ENCODE measurements at regions not wholly inside any gene's neighbourhood (a gene's known extent, or its start where the extent isn't known, plus 50 kb on each side); places are given as distances from the start of the nearest gene placed in this dataset.

DNA sequence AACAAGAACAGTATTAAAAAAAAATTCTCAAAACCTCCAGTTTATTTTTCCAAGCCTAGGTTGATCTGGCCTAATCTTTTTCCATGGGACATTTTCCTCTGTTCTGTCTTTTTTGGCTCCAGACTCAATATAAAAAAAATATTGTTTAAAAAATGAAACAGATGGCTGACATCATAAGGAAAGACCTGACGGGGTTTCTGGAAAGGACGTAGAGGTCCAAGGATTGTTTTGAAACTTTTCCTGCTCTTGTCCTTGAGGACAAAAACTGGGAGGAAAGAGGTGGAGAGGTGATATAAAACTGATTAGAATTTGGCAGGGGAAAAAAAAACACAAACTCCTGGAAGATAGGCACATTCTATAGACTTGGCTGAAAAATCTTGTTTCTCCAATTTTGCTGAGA, 211.4 kb upstream of the CDH11 start:
- H3K4me3 ChIP-seq (ENCODE audit: low read depth, low read length) = no peak overlapping the region
- TF ChIP-seq, protein P1, sequence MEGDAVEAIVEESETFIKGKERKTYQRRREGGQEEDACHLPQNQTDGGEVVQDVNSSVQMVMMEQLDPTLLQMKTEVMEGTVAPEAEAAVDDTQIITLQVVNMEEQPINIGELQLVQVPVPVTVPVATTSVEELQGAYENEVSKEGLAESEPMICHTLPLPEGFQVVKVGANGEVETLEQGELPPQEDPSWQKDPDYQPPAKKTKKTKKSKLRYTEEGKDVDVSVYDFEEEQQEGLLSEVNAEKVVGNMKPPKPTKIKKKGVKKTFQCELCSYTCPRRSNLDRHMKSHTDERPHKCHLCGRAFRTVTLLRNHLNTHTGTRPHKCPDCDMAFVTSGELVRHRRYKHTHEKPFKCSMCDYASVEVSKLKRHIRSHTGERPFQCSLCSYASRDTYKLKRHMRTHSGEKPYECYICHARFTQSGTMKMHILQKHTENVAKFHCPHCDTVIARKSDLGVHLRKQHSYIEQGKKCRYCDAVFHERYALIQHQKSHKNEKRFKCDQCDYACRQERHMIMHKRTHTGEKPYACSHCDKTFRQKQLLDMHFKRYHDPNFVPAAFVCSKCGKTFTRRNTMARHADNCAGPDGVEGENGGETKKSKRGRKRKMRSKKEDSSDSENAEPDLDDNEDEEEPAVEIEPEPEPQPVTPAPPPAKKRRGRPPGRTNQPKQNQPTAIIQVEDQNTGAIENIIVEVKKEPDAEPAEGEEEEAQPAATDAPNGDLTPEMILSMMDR (IDR thresholded peaks at IDR 0.05; ENCODE audit: low read depth, low read length) = no peak

DNA sequence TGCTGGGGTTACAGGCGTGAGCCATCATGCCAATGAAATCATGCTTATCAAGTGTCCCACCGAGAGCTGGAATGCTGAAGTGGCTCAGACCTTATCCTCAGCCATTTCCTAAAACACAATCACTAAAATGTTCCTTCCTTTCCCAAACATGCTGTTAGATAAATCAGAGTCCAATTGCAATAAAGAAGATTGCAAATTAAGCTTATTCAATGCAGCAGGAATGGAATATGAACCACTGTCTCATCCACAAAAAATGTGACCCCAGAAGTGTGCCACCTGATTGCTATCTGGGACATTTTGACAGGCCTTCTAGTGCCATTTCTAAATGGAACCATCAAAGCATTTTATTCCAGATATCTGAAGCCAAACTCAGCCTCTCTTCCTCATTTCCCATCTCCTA, 205.5 kb upstream of the CDH11 start:
- TF ChIP-seq, protein P1 (IDR thresholded peaks at IDR 0.05; ENCODE audit: low read depth, low read length) = no peak

DNA sequence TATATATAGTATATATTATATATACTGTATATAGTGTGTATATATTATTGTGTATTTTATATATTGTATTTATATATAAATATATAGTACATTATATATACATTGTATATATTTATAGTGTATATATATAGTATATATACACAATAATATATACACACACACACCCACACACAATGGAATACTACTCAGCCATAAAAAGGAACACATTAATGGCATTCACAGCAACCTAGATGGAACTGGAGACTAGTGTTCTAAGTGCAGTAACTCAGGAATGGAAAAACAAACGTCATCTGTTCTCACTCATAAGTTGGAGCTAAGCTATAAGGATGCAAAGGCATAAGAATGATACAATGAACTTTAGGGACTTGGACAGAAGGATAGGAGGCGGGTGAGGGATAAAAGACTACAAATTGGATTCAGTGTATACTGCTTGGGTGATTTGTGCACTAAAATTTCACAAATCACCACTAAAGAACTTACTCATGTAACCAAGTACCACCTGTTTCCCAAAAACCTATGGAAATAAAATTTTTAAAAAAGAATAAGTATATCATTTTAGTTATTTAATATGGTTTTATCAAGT, 201.9 kb upstream of the CDH11 start:
- TF ChIP-seq, protein P1 (IDR thresholded peaks at IDR 0.05; ENCODE audit: low read depth, low read length) = no peak

More for the DNA sequence above, 205.5 kb upstream of the CDH11 start:
- H3K4me3 ChIP-seq (ENCODE audit: low read depth, low read length) = no peak overlapping the region

DNA sequence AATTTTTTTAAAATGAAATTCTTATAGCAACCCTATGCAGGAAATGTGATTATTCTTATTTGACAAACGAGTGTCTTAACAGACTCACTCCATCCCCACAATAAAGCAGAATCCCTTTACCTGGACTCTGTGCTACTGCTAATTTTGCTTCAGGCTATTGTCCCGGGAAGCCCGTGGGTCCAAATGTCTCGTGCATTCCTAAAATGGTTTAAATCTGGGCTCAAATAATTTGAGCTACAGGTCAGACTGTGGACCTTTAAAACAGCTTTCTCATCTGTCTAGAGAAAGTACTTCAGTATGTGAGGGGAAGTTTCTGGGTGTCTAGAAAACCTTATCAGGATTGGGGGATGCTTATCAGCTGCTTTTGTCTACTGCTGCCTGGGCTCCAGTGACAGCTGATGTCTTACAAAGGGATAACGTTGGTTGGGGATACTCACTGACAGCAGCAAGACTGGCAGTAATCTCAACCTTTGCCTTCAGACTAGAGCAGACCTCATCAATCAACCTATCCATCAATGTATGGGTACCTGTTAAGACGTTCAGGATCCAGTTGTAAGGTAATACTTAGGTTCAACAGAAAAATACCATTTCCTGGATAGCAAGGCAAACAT, 197.9 kb upstream of the CDH11 start:
- TF ChIP-seq, protein P1 (IDR thresholded peaks at IDR 0.05; ENCODE audit: low read depth, low read length) = no peak
- no peak overlapping the region for H3K4me3 ChIP-seq (ENCODE audit: low read depth, low read length)

More for the DNA sequence above, 201.9 kb upstream of the CDH11 start:
- H3K4me3 ChIP-seq (ENCODE audit: low read depth, low read length) = no peak overlapping the region

DNA sequence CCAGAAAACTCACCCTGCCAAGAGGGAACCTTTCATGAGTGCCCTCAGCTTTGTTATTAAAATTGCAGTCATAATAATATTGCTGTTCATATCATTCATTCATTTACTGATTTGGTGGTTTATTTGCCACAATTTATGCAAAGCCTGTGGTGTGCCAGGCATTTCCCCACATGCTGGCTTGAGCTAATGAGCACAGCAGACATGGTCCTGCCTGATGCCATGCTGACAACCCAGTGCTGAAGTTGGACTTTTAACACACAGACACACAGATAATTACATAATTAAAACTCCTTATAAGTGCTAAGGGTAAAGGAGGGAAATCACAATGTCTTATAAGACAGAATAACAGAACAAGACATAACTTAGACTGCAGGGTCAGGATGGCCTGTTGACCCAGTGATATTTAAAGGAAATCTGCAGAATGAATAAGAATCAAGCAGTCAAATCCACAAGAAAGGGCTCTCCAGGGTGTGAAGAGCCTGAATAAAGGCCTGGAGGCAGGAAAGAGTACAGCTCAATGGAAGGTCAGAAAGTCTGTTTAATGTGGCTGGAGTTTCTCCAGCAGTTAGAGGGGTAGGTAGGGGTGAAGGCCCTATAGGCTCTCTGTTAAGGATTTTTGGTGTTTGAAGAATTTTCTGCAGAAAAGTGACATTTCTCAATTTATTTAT, 196.9 kb upstream of the CDH11 start:
- TF ChIP-seq, protein P1 (IDR thresholded peaks at IDR 0.05; ENCODE audit: low read depth, low read length) = no peak
- H3K4me3 ChIP-seq (ENCODE audit: low read depth, low read length) = no peak overlapping the region

DNA sequence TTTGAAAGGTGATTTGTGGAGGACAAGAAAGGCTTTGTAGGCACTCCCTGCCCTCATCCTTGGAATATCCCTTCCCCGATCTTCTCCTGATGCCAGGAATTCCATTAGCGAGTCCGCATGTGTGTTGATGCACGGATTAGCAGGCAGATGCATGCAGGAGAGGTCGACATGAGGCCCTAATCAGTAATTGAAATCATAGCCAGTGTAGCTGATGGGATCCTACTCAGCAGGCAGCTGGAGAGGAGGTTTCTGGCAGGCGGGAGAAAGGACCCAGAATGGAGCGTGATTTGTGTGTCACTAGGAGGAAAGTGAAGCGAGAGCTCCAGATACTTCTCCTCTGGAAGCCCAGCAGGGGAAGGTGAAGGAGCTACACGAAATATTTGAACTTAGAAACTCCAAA, 196.3 kb upstream of the CDH11 start:
- H3K4me3 ChIP-seq (ENCODE audit: low read depth, low read length) = no peak overlapping the region
- TF ChIP-seq, protein P1 (IDR thresholded peaks at IDR 0.05; ENCODE audit: low read depth, low read length) = no peak

DNA sequence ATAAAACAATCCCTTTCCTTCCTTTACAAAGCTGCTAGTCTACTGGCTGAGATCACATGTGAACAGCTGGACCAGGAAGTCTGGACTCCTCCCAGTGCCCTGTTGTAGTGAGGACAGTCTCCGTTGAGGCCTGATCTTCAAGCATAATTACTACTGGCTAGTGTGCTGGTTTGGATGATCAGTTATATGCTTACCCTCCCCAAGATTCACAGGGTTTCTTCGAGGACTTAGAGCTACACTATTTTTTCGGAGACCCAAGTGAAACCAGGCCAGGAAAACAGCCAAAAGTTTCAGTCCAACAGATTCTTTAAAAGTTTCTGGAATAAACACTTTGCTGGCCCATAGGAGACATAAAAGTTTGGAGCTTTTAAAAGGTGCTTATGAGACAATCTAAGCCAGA, 194.9 kb upstream of the CDH11 start:
- no peak overlapping the region for H3K4me3 ChIP-seq (ENCODE audit: low read depth, low read length)
- TF ChIP-seq, protein P1 (IDR thresholded peaks at IDR 0.05; ENCODE audit: low read depth, low read length) = no peak
